Sigmoid colon (tissue), 3 donors: ENCODE measurements at regions not wholly inside any gene's neighbourhood (a gene's known extent, or its start where the extent isn't known, plus 50 kb on each side); places are given as distances from the start of the nearest gene placed in this dataset.

Experiments
- POLR2A ChIP-seq, 2 donors: fragments of 450-650 bp; IDR thresholded peaks; one replicate each; pipeline ENCODE4 v1.6.1; 2016; ENCODE audit warnings: antibody characterized with exemption in 2 of 2, mild to moderate bottlenecking in 2 of 2, moderate library complexity in 2 of 2
- TF ChIP-seq, protein P1 (sequence below), 4 experiments: fragments of 450-650 bp in 3 of 4; fragments of 200-600 bp in 1 of 4; IDR thresholded peaks; one replicate each; pipeline ENCODE4 v1.5.1; 2016 to 2019; ENCODE audit warnings: antibody characterized with exemption in 4 of 4, mild to moderate bottlenecking in 3 of 4, moderate library complexity in 2 of 4

DNA sequence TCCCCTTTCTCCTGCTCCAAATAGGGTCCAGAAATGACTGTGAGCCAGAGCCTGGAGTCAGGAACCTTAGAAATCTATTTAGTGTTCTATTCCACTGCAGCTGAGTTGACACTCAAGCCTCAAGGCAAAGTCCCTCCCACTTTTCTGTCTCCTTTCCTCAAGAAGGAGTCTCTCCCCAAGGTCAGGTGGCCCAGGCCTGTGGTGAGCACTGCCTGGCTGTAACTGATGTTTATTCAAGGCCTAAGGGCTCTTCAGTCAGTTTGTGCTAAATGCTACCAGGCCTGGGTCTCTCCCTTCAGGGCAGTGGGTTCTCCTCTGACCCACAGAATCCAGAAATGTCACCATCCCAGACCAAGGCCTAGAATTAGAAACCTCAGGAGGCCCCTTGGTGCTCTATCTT lies 1042.9 kb upstream of the EPHA7 start:
- TF ChIP-seq, protein P1, sequence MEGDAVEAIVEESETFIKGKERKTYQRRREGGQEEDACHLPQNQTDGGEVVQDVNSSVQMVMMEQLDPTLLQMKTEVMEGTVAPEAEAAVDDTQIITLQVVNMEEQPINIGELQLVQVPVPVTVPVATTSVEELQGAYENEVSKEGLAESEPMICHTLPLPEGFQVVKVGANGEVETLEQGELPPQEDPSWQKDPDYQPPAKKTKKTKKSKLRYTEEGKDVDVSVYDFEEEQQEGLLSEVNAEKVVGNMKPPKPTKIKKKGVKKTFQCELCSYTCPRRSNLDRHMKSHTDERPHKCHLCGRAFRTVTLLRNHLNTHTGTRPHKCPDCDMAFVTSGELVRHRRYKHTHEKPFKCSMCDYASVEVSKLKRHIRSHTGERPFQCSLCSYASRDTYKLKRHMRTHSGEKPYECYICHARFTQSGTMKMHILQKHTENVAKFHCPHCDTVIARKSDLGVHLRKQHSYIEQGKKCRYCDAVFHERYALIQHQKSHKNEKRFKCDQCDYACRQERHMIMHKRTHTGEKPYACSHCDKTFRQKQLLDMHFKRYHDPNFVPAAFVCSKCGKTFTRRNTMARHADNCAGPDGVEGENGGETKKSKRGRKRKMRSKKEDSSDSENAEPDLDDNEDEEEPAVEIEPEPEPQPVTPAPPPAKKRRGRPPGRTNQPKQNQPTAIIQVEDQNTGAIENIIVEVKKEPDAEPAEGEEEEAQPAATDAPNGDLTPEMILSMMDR (IDR thresholded peaks at IDR 0.05) = no peak
- TF ChIP-seq POLR2A (IDR thresholded peaks at IDR 0.05) = no peak
